WERI-Rb-1 (cell line): ENCODE measurements at regions not wholly inside any gene's neighbourhood (a gene's known extent, or its start where the extent isn't known, plus 50 kb on each side); places are given as distances from the start of the nearest gene placed in this dataset.
A peak's percentile ranks its signal among the peaks of the same experiment; 100 is the strongest.

Source experiments
- DNase-seq: peaks from one replicate; pipeline ENCODE4 v3.0.0-alpha.2; 2020
- H3K27ac ChIP-seq: fragments of 250-450 bp; sonication (Bioruptor Pico); 2 replicates; pipeline ENCODE4 v1.5.1; 2020; ENCODE audit warnings: mild to moderate bottlenecking, moderate library complexity
- H3K27me3 ChIP-seq: fragments of 250-450 bp; sonication (Bioruptor Pico); 2 replicates; pipeline ENCODE4 v1.5.1; 2021; ENCODE audit warnings: mild to moderate bottlenecking, low read depth, moderate library complexity; ENCODE audit not compliant: insufficient read depth, severe bottlenecking
- H3K36me3 ChIP-seq: fragments of 250-450 bp; sonication (Bioruptor Pico); 2 replicates; pipeline ENCODE4 v1.5.1; 2020; ENCODE audit warnings: mild to moderate bottlenecking, moderate library complexity
- H3K4me3 ChIP-seq: 2 replicates; pipeline ENCODE4 v1.5.1; 2011; ENCODE audit warnings: low read depth, mild to moderate bottlenecking, control low read depth, low read length
- H3K9me3 ChIP-seq: fragments of 250-450 bp; sonication (Bioruptor Pico); 2 replicates; pipeline ENCODE4 v1.5.1; 2021; ENCODE audit warnings: mild to moderate bottlenecking, moderate library complexity; ENCODE audit not compliant: severe bottlenecking
- CTCF ChIP-seq: IDR thresholded peaks from 2 replicates; pipeline ENCODE4 v1.5.1; 2011; ENCODE audit warnings: low read depth, mild to moderate bottlenecking, control low read depth, inconsistent platforms, low read length

- Histone ChIP-seq H3K9me3 (no peaks in the 10 kb centered on the region), H3K27ac (no peak overlapping the region), H3K36me3 (no peaks in the 10 kb centered on the region), H3K4me3 (no peak overlapping the region), H3K27me3 (no peaks in the 10 kb centered on the region)
- TF ChIP-seq CTCF: no peak
- no peak for DNase-seq
Observed at GRCh38 chr1:25063591-25064416, 133.7 kb upstream of the RUNX3 start.

- H3K36me3 ChIP-seq: no peaks in the 10 kb centered on the region
- no peaks in the 10 kb centered on the region for H3K9me3 ChIP-seq
- no peak overlapping the region for H3K27ac ChIP-seq
- no peak overlapping the region for H3K4me3 ChIP-seq
- no peak for TF ChIP-seq CTCF
- no peak for DNase-seq
- H3K27me3 ChIP-seq: no peaks in the 10 kb centered on the region
Observed at GRCh38 chr1:25062621-25063255, 132.7 kb upstream of the RUNX3 start.

- no peak overlapping the region for H3K27ac ChIP-seq
- no peak overlapping the region for H3K4me3 ChIP-seq
- H3K27me3 ChIP-seq: no peaks in the 10 kb centered on the region
- DNase-seq: no peak
- TF ChIP-seq CTCF: no peak
- H3K36me3 ChIP-seq: no peaks in the 10 kb centered on the region
- no peaks in the 10 kb centered on the region for H3K9me3 ChIP-seq
Observed at GRCh38 chr1:25061261-25061995, 131.4 kb upstream of the RUNX3 start.

GRCh38 chr1:25057188-25057587 lies 127.1 kb upstream of the RUNX3 start:
- H3K27me3 ChIP-seq: no peaks in the 10 kb centered on the region
- H3K9me3 ChIP-seq: no peaks in the 10 kb centered on the region
- H3K36me3 ChIP-seq: no peaks in the 10 kb centered on the region; the same call in 1 of the 2 replicates
- no peak for TF ChIP-seq CTCF
- DNase-seq: no peak
- H3K4me3 ChIP-seq: no peak overlapping the region
- no peak overlapping the region; the same call in 1 of the 2 replicates for H3K27ac ChIP-seq

DNA sequence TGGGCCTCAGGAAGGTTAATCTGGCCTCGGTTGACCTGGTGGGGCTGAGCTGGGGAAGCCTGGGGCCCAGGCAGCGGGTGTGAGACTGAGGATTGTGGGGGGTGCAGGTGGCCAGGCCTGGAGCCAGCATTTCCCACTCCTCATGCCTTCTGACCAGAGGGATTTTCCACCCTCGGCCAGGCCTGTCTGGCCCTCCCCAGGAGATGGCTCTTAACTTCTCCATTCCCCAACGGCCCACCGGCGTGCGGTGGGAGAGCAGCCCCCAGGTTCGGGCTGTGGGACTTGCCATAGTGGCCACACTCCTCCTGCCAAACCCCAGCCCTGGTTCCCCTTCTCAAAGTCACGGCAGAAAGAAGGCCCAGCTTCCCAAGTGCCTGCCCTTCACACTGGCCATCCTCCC lies 126.5 kb upstream of the RUNX3 start:
- Histone ChIP-seq H3K36me3 (no peaks in the 10 kb centered on the region; the same call in 1 of the 2 replicates), H3K27me3 (no peaks in the 10 kb centered on the region), H3K9me3 (no peaks in the 10 kb centered on the region), H3K27ac (peak overlapping the region; percentile 44), H3K4me3 (no peak overlapping the region)
- DNase-seq: peak; percentile 57
- no peak for TF ChIP-seq CTCF
